IMR-90 (cell line): ENCODE measurements at regions not wholly inside any gene's neighbourhood (a gene's known extent, or its start where the extent isn't known, plus 50 kb on each side); places are given as distances from the start of the nearest gene placed in this dataset.

Experiments
- ATAC-seq: fragments of 200-7000 bp; cut with Tn5 transposase; 2 replicates; pipeline ENCODE4 v1.9.1; 2020; ENCODE audit warnings: low read depth, mild to moderate bottlenecking, moderate library complexity
- BruUV-seq: library from RNA; stranded (reverse); fragments of 400-500 nt; replicated peaks from 2 replicates; lab custom pipeline; 2021; lab: Mats Ljungman, UMichigan
- CTCF ChIA-PET: fragments of 300-600 bp; formaldehyde crosslinking; extraction: SDS; loops from one replicate; lab custom pipeline; 2021; ENCODE audit warnings: antibody characterized with exemption; lab: Yijun Ruan, JAX
- POLR2A ChIA-PET: fragments of 300-600 bp; sonication (Branson Sonifier 250); formaldehyde crosslinking; loops from one replicate; lab custom pipeline; 2022; ENCODE audit warnings: antibody characterized with exemption; ENCODE audit not compliant: unreplicated experiment; lab: Charles Lee
- DNase-seq: peaks from one replicate; pipeline ENCODE4 v3.0.0; 2013
- H2AFZ ChIP-seq: replicated peaks from 2 replicates; pipeline ENCODE3; 2013; ENCODE audit warnings: low read length, mild to moderate bottlenecking; ENCODE audit not compliant: poor library complexity
- H2AK5ac ChIP-seq: 2 replicates; pipeline ENCODE4 v1.6.1; 2013; ENCODE audit warnings: low read depth, low read length, inconsistent platforms
- H2AK9ac ChIP-seq: replicated peaks from 2 replicates; pipeline ENCODE3; 2013; ENCODE audit warnings: mild to moderate bottlenecking, low read depth, low read length, moderate library complexity; ENCODE audit not compliant: poor library complexity
- H2BK120ac ChIP-seq: 2 replicates; pipeline ENCODE4 v1.6.1; 2013; ENCODE audit warnings: low read depth, low read length, inconsistent platforms
- H2BK15ac ChIP-seq: 3 replicates; pipeline ENCODE4 v1.6.1; 2013; ENCODE audit warnings: low read depth, low read length, inconsistent platforms
- H2BK20ac ChIP-seq: 2 replicates; pipeline ENCODE4 v1.6.1; 2013; ENCODE audit warnings: low read depth, mild to moderate bottlenecking, inconsistent platforms, low read length, moderate library complexity
- H2BK5ac ChIP-seq: 2 replicates; pipeline ENCODE4 v1.6.1; 2013; ENCODE audit warnings: mild to moderate bottlenecking, low read depth, low read length, inconsistent platforms; ENCODE audit not compliant: poor library complexity, severe bottlenecking
- H3K14ac ChIP-seq: replicated peaks from 2 replicates; pipeline ENCODE4 v1.6.1; 2013; ENCODE audit warnings: low read depth, low read length, inconsistent platforms
- H3K18ac ChIP-seq: 2 replicates; pipeline ENCODE4 v1.6.1; 2013; ENCODE audit warnings: low read depth, low read length, control low read depth
- H3K23ac ChIP-seq: 2 replicates; pipeline ENCODE4 v1.6.1; 2013; ENCODE audit warnings: low read depth, low read length, inconsistent platforms
- H3K27ac ChIP-seq: 2 replicates; pipeline ENCODE4 v1.5.1; 2013; ENCODE audit warnings: mild to moderate bottlenecking, control low read depth, low read length; ENCODE audit not compliant: insufficient read depth
- H3K27me3 ChIP-seq: 2 replicates; pipeline ENCODE4 v1.6.1; 2013; ENCODE audit warnings: low read length; ENCODE audit not compliant: control insufficient read depth, insufficient read depth
- H3K36me3 ChIP-seq: 2 replicates; pipeline ENCODE4 v1.6.1; 2013; ENCODE audit warnings: low read length, mixed read lengths; ENCODE audit not compliant: control insufficient read depth, insufficient read depth
- H3K4ac ChIP-seq: 2 replicates; pipeline ENCODE4 v1.6.1; 2013; ENCODE audit warnings: low read depth, low read length, inconsistent platforms
- H3K4me1 ChIP-seq: 2 replicates; pipeline ENCODE4 v1.6.1; 2013; ENCODE audit warnings: low read length, mixed read lengths; ENCODE audit not compliant: control insufficient read depth, insufficient read depth
- H3K4me2 ChIP-seq: 2 replicates; pipeline ENCODE4 v1.6.1; 2013; ENCODE audit warnings: low read depth, mild to moderate bottlenecking, control low read depth, low read length, moderate library complexity
- H3K4me3 ChIP-seq: 2 replicates; pipeline ENCODE4 v1.5.1; 2013; ENCODE audit warnings: low read depth, mild to moderate bottlenecking, control low read depth, low read length, moderate library complexity; ENCODE audit not compliant: insufficient read depth
- H3K56ac ChIP-seq: 2 replicates; pipeline ENCODE4 v1.6.1; 2013; ENCODE audit warnings: low read length, inconsistent platforms; ENCODE audit not compliant: insufficient read depth; ENCODE audit errors: extremely low read depth
- H3K79me1 ChIP-seq, 2 experiments: 2 replicates each; pipeline ENCODE4 v1.6.1; 2013; ENCODE audit warnings: low read length in 2 of 2, inconsistent platforms in 1 of 2, low read depth in 1 of 2
- H3K9ac ChIP-seq: 2 replicates; pipeline ENCODE4 v1.6.1; 2013; ENCODE audit warnings: low read depth, low read length, control low read depth
- H3K9me1 ChIP-seq: 2 replicates; pipeline ENCODE4 v1.6.1; 2013; ENCODE audit warnings: low read length, inconsistent platforms; ENCODE audit not compliant: insufficient read depth
- H3K9me3 ChIP-seq: 2 replicates; pipeline ENCODE4 v1.6.1; 2013; ENCODE audit warnings: low read length; ENCODE audit not compliant: control insufficient read depth, insufficient read depth
- H4K20me1 ChIP-seq: 2 replicates; pipeline ENCODE4 v1.6.1; 2013; ENCODE audit warnings: low read length, inconsistent platforms; ENCODE audit not compliant: insufficient read depth
- H4K5ac ChIP-seq: 2 replicates; pipeline ENCODE4 v1.6.1; 2013; ENCODE audit warnings: mild to moderate bottlenecking, low read depth, low read length, control low read depth
- H4K8ac ChIP-seq, 2 experiments: 2 replicates each; pipeline ENCODE4 v1.6.1; 2013; ENCODE audit warnings: low read depth in 2 of 2, low read length in 2 of 2, control low read depth in 1 of 2, inconsistent platforms in 1 of 2
- H4K91ac ChIP-seq: 2 replicates; pipeline ENCODE4 v1.6.1; 2013; ENCODE audit warnings: low read depth, low read length, inconsistent platforms; ENCODE audit not compliant: insufficient read depth
- BHLHE40 ChIP-seq: fragments of 150-350 bp; IDR thresholded peaks from 2 replicates; pipeline ENCODE4 v1.6.1; 2016; ENCODE audit warnings: mild to moderate bottlenecking, low read depth, low read length
- CEBPB ChIP-seq: IDR thresholded peaks from 2 replicates; pipeline ENCODE4 v1.6.1; 2012; ENCODE audit warnings: low read depth, low read length, improper control_type of control experiment
- CHD1 ChIP-seq: IDR thresholded peaks from 2 replicates; pipeline ENCODE4 v1.6.1; 2012; ENCODE audit warnings: low read depth, low read length, improper control_type of control experiment
- CTCF ChIP-seq: conservative IDR thresholded peaks from 2 replicates; pipeline ENCODE4 v1.5.1; 2012; ENCODE audit warnings: mild to moderate bottlenecking, low read depth, low read length, improper control_type of control experiment
- ELK1 ChIP-seq: fragments of 150-350 bp; IDR thresholded peaks from 2 replicates; pipeline ENCODE4 v1.6.1; 2016; ENCODE audit warnings: low read depth, mild to moderate bottlenecking, low read length, moderate library complexity, borderline replicate concordance
- FOS ChIP-seq: fragments of 150-350 bp; IDR thresholded peaks from 2 replicates; pipeline ENCODE4 v1.6.1; 2016; ENCODE audit warnings: low read depth, low read length
- MAFK ChIP-seq: IDR thresholded peaks from 2 replicates; pipeline ENCODE4 v1.6.1; 2012; ENCODE audit warnings: low read depth, low read length, improper control_type of control experiment
- MAZ ChIP-seq: IDR thresholded peaks from 2 replicates; pipeline ENCODE4 v1.6.1; 2012; ENCODE audit warnings: low read depth, mild to moderate bottlenecking, low read length, improper control_type of control experiment, moderate library complexity, borderline replicate concordance
- MXI1 ChIP-seq: IDR thresholded peaks from 2 replicates; pipeline ENCODE4 v1.6.1; 2012; ENCODE audit warnings: low read depth, mild to moderate bottlenecking, low read length, moderate library complexity, borderline replicate concordance
- NFE2L2 ChIP-seq: fragments of 150-350 bp; IDR thresholded peaks from 2 replicates; pipeline ENCODE4 v1.6.1; 2016; ENCODE audit warnings: low read depth, mild to moderate bottlenecking, low read length
- POLR2A ChIP-seq: IDR thresholded peaks from 2 replicates; pipeline ENCODE4 v1.6.1; 2012; ENCODE audit warnings: mild to moderate bottlenecking, low read depth, low read length
- RAD21 ChIP-seq: IDR thresholded peaks from 2 replicates; pipeline ENCODE4 v1.6.1; 2012; ENCODE audit warnings: low read length, improper control_type of control experiment
- RCOR1 ChIP-seq: IDR thresholded peaks from 2 replicates; pipeline ENCODE4 v1.6.1; 2012; ENCODE audit warnings: mild to moderate bottlenecking, low read length, improper control_type of control experiment; ENCODE audit not compliant: insufficient replicate concordance
- RFX5 ChIP-seq: IDR thresholded peaks from 2 replicates; pipeline ENCODE4 v1.8.0; 2012; ENCODE audit warnings: low read depth, mild to moderate bottlenecking, low read length, moderate library complexity
- SMC3 ChIP-seq: fragments of 150-350 bp; IDR thresholded peaks from 2 replicates; pipeline ENCODE4 v1.6.1; 2016; ENCODE audit warnings: low read depth, mild to moderate bottlenecking, antibody characterized with exemption, low read length, moderate library complexity
- WGBS, 2 experiments: methylation state at CpG; one replicate each; pipeline versions ENCODE4 v1.1.5 to v1.1.7; 2013; ENCODE audit warnings: missing lambda C conversion rate in 2 of 2; ENCODE audit not compliant: insufficient read length in 1 of 2; ENCODE audit errors: extremely low coverage in 2 of 2; 5-methylcytosine and 5-hydroxymethylcytosine counted together
- dilution Hi-C: fragments of 300-500 bp; cut with HindIII; formaldehyde crosslinking; loops from one replicate; pipeline ENCODE4 v1.14.3; 2018; ENCODE audit warnings: low sequenced_read_pairs; ENCODE audit not compliant: unreplicated experiment
- in situ Hi-C: fragments of 300-500 bp; cut with MboI; formaldehyde crosslinking; loops from 3 replicates; pipeline ENCODE4 v1.14.3; 2019; ENCODE audit warnings: low sequenced_read_pairs, inconsistent platforms, mixed read lengths
- intact Hi-C: fragments of 100-400 bp; cut with micrococcal nuclease; formaldehyde crosslinking; loops from 2 replicates; pipeline ENCODE4 v1.10.0; 2022
- TF ChIP-seq, protein P1 (sequence below): fragments of 150-350 bp; IDR thresholded peaks from 2 replicates; pipeline ENCODE4 v1.6.1; 2017; ENCODE audit warnings: mild to moderate bottlenecking, antibody characterized with exemption, low read length, low read depth

DNA sequence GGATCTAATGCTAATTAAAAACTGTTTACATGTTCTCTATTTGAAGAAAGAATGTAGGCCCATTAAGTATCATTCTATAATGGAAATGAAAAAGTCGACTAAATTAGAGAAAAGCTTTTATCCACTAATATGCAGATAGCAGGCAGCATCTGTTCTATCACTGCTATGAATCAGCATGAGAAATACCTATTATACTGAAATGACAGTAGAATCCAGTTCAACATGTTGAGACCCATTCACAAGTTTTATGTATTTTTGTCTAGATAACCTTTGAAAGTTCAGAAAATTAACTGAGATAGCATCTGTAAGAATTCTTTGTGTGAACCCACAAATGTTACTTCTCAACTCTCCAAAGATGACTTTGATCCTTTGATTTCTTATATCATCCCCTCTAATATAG lies 1254.4 kb upstream of the ADGRL3 start:
- no peak overlapping the region for H2BK15ac ChIP-seq
- H3K9ac ChIP-seq: no peak overlapping the region
- H3K27ac ChIP-seq: no peak overlapping the region
- no peak overlapping the region for H2BK120ac ChIP-seq
- TF ChIP-seq CTCF (no peak), FOS (no peak), BHLHE40 (no peak), CEBPB (no peak), NFE2L2 (no peak), RCOR1 (no peak), ELK1 (no peak), POLR2A (no peak), MAFK (no peak), SMC3 (no peak), MXI1 (no peak), RAD21 (no peak), RFX5 (no peak), CHD1 (no peak), MAZ (no peak)
- TF ChIP-seq, protein P1, sequence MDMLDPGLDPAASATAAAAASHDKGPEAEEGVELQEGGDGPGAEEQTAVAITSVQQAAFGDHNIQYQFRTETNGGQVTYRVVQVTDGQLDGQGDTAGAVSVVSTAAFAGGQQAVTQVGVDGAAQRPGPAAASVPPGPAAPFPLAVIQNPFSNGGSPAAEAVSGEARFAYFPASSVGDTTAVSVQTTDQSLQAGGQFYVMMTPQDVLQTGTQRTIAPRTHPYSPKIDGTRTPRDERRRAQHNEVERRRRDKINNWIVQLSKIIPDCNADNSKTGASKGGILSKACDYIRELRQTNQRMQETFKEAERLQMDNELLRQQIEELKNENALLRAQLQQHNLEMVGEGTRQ: no peak
- H3K27me3 ChIP-seq: no peaks in the 10 kb centered on the region
- H4K5ac ChIP-seq: no peak overlapping the region
- no peak overlapping the region for H2BK5ac ChIP-seq
- no peaks in the 10 kb centered on the region for H4K20me1 ChIP-seq
- no peak overlapping the region for H2AFZ ChIP-seq
- H3K23ac ChIP-seq: no peak overlapping the region
- no peaks in the 10 kb centered on the region for H3K9me1 ChIP-seq
- WGBS, 2 experiments: no CpG with 5 or more reads among the region's 1 CpG
- no peak overlapping the region for H4K91ac ChIP-seq
- H3K18ac ChIP-seq: no peak overlapping the region
- no peak for ATAC-seq
- no peak overlapping the region for H2AK5ac ChIP-seq
- H3K9me3 ChIP-seq: peaks cover 20% of the 10 kb centered on the region
- H2AK9ac ChIP-seq: no peak overlapping the region
- intact Hi-C loops: no loop called here
- BruUV-seq: no TSS peak
- in situ Hi-C loops: no loop called here
- dilution Hi-C loops: no loop called here
- no peak overlapping the region for H4K8ac ChIP-seq
- H2BK20ac ChIP-seq: no peak overlapping the region
- no peak overlapping the region for H3K14ac ChIP-seq
- no peak overlapping the region for H3K4ac ChIP-seq
- no peak overlapping the region for H3K56ac ChIP-seq
- H3K79me1 ChIP-seq: no peaks in the 10 kb centered on the region
- H3K4me1 ChIP-seq: no peaks in the 10 kb centered on the region
- no peak overlapping the region for H3K4me2 ChIP-seq
- H3K4me3 ChIP-seq: no peak overlapping the region
- H3K36me3 ChIP-seq: no peaks in the 10 kb centered on the region
- ChIA-PET POLR2A (no interaction called here), CTCF (no interaction called here)
- no peak for DNase-seq
